Nephron progenitor cell (in vitro differentiated cells): ENCODE measurements at regions not wholly inside any gene's neighbourhood (a gene's known extent, or its start where the extent isn't known, plus 50 kb on each side); places are given as distances from the start of the nearest gene placed in this dataset.

Experiments used
- DNase-seq: peaks from one replicate; pipeline ENCODE4 v3.0.0; 2021
- H3K27ac Mint-ChIP-seq: 2 replicates; pipeline ENCODE4 v1.8.0; 2021; ENCODE audit warnings: mild to moderate bottlenecking, moderate library complexity, mixed read lengths
- H3K27me3 Mint-ChIP-seq: 2 replicates; pipeline ENCODE4 v1.8.0; 2021; ENCODE audit warnings: mild to moderate bottlenecking, low read depth, mixed read lengths; ENCODE audit not compliant: poor library complexity
- H3K36me3 Mint-ChIP-seq: 2 replicates; pipeline ENCODE4 v1.8.0; 2021; ENCODE audit warnings: low read depth, mixed read lengths
- H3K4me1 Mint-ChIP-seq: 2 replicates; pipeline ENCODE4 v1.8.0; 2021; ENCODE audit warnings: mixed read lengths
- H3K4me3 Mint-ChIP-seq: 2 replicates; pipeline ENCODE4 v1.8.0; 2021; ENCODE audit warnings: mild to moderate bottlenecking, moderate library complexity, mixed read lengths
- H3K9me3 Mint-ChIP-seq: 2 replicates; pipeline ENCODE4 v1.8.0; 2021; ENCODE audit warnings: mild to moderate bottlenecking, moderate library complexity, mixed read lengths
- CTCF ChIP-seq: fragments of 200-600 bp; sonication (generic); IDR thresholded peaks from 2 replicates; pipeline ENCODE4 v1.5.0; 2021; ENCODE audit warnings: antibody characterized with exemption

GRCh38 chr1:75058424-75058823, 75.8 kb upstream of the LHX8 start:
- no peaks in the 10 kb centered on the region for H3K27me3 Mint-ChIP-seq
- no peak overlapping the region for H3K27ac Mint-ChIP-seq
- peaks cover 4% of the 10 kb centered on the region for H3K9me3 Mint-ChIP-seq
- DNase-seq = no peak
- TF ChIP-seq CTCF = no peak
- H3K4me3 Mint-ChIP-seq = no peak overlapping the region
- H3K4me1 Mint-ChIP-seq = no peaks in the 10 kb centered on the region
- no peaks in the 10 kb centered on the region for H3K36me3 Mint-ChIP-seq

- H3K27ac Mint-ChIP-seq = no peak overlapping the region
- no peaks in the 10 kb centered on the region for H3K4me1 Mint-ChIP-seq
- H3K4me3 Mint-ChIP-seq = no peak overlapping the region
- DNase-seq = no peak
- TF ChIP-seq CTCF = no peak
- H3K27me3 Mint-ChIP-seq = no peaks in the 10 kb centered on the region
- H3K9me3 Mint-ChIP-seq = no peaks in the 10 kb centered on the region
- no peaks in the 10 kb centered on the region for H3K36me3 Mint-ChIP-seq
Measured at GRCh38 chr1:75062111-75062510, 72.1 kb upstream of the LHX8 start.

GRCh38 chr1:75067975-75068374, 66.2 kb upstream of the LHX8 start:
- no peak overlapping the region for H3K4me3 Mint-ChIP-seq

GRCh38 chr1:75074831-75075395, 59.3 kb upstream of the LHX8 start:
- Mint-ChIP-seq H3K4me1 (no peaks in the 10 kb centered on the region), H3K36me3 (no peaks in the 10 kb centered on the region), H3K27ac (no peak overlapping the region), H3K9me3 (no peaks in the 10 kb centered on the region), H3K27me3 (peaks cover 32% of the 10 kb centered on the region), H3K4me3 (no peak overlapping the region)
- DNase-seq = no peak
- no peak for TF ChIP-seq CTCF

More at GRCh38 chr1:75067975-75068374, 66.2 kb upstream of the LHX8 start:
- Mint-ChIP-seq H3K27ac (no peak overlapping the region), H3K4me1 (no peaks in the 10 kb centered on the region), H3K27me3 (peaks cover 8% of the 10 kb centered on the region), H3K9me3 (no peaks in the 10 kb centered on the region), H3K36me3 (no peaks in the 10 kb centered on the region)
- DNase-seq = no peak
- no peak for TF ChIP-seq CTCF

GRCh38 chr1:75079538-75080290, 54.5 kb upstream of the LHX8 start:
- Mint-ChIP-seq H3K27me3 (peaks cover 60% of the 10 kb centered on the region), H3K4me3 (no peak overlapping the region), H3K36me3 (no peaks in the 10 kb centered on the region), H3K9me3 (no peaks in the 10 kb centered on the region), H3K4me1 (no peaks in the 10 kb centered on the region), H3K27ac (no peak overlapping the region)
- no peak for DNase-seq
- TF ChIP-seq CTCF = no peak

- Mint-ChIP-seq H3K36me3 (no peaks in the 10 kb centered on the region), H3K4me1 (no peaks in the 10 kb centered on the region), H3K27ac (no peak overlapping the region), H3K27me3 (peaks cover 73% of the 10 kb centered on the region), H3K4me3 (no peak overlapping the region), H3K9me3 (no peaks in the 10 kb centered on the region)
- DNase-seq = no peak
- TF ChIP-seq CTCF = no peak
Measured at GRCh38 chr1:75083223-75083622, 51.0 kb upstream of the LHX8 start.
